ENCODE measurements at regions not wholly inside any gene's neighbourhood (a gene's known extent, or its start where the extent isn't known, plus 50 kb on each side); places are given as distances from the start of the nearest gene placed in this dataset.

GRCh38 chr4:157908031-157908430 lies 264.8 kb downstream of the GASK1B start:
- Histone ChIP-seq H3K27ac (no peak overlapping the region), H3K4me1 (no peaks in the 10 kb centered on the region), H3K36me3 (no peaks in the 10 kb centered on the region), H3K4me3 (no peak overlapping the region), H3K9me3 (no peaks in the 10 kb centered on the region), H3K27me3 (no peaks in the 10 kb centered on the region)
- intact Hi-C loops (cut with DNase I; ENCODE audit: low total_unique reads), result no loop called here
- no peak for DNase-seq
- no peak for TF ChIP-seq CTCF (IDR thresholded peaks at IDR 0.05)

GRCh38 chr4:157907226-157907946 lies 265.4 kb downstream of the GASK1B start:
- no peaks in the 10 kb centered on the region for H3K4me1 ChIP-seq
- H3K27ac ChIP-seq, result no peak overlapping the region
- no peak for DNase-seq
- no peaks in the 10 kb centered on the region for H3K27me3 ChIP-seq
- TF ChIP-seq CTCF (IDR thresholded peaks at IDR 0.05), result no peak
- no peaks in the 10 kb centered on the region for H3K36me3 ChIP-seq
- H3K9me3 ChIP-seq, result no peaks in the 10 kb centered on the region
- intact Hi-C loops (cut with DNase I; ENCODE audit: low total_unique reads), result no loop called here
- H3K4me3 ChIP-seq, result no peak overlapping the region

GRCh38 chr4:157898836-157899605 lies 273.8 kb downstream of the GASK1B start:
- DNase-seq, result no peak

GRCh38 chr4:157897855-157898370 lies 274.9 kb downstream of the GASK1B start:
- DNase-seq, result no peak
- intact Hi-C loops (cut with DNase I; ENCODE audit: low total_unique reads), result no loop called here
- H3K36me3 ChIP-seq, result no peaks in the 10 kb centered on the region
- H3K9me3 ChIP-seq, result peaks cover 0 to 6% (median 0%) of the 10 kb centered on the region in 3 donors
- no peak overlapping the region for H3K27ac ChIP-seq
- no peak for TF ChIP-seq CTCF (IDR thresholded peaks at IDR 0.05)
- H3K4me3 ChIP-seq, result no peak overlapping the region
- peaks cover 0 to 11% (median 0%) of the 10 kb centered on the region in 4 donors for H3K4me1 ChIP-seq
- H3K27me3 ChIP-seq, result no peaks in the 10 kb centered on the region

More at GRCh38 chr4:157898836-157899605, 273.8 kb downstream of the GASK1B start:
- Histone ChIP-seq H3K27ac (no peak overlapping the region), H3K36me3 (no peaks in the 10 kb centered on the region), H3K9me3 (peaks cover 0 to 6% (median 0%) of the 10 kb centered on the region in 3 donors), H3K27me3 (no peaks in the 10 kb centered on the region), H3K4me1 (peaks cover 0 to 11% (median 0%) of the 10 kb centered on the region in 4 donors), H3K4me3 (no peak overlapping the region)
- intact Hi-C loops (cut with DNase I; ENCODE audit: low total_unique reads), result no loop called here
- no peak for TF ChIP-seq CTCF (IDR thresholded peaks at IDR 0.05)

- no peak for TF ChIP-seq CTCF (IDR thresholded peaks at IDR 0.05)
- H3K4me1 ChIP-seq, result peaks cover 0 to 11% (median 0%) of the 10 kb centered on the region in 4 donors
- no peaks in the 10 kb centered on the region for H3K36me3 ChIP-seq
- H3K27me3 ChIP-seq, result no peaks in the 10 kb centered on the region
- no peak for DNase-seq
- intact Hi-C loops (cut with DNase I; ENCODE audit: low total_unique reads), result no loop called here
- H3K4me3 ChIP-seq, result no peak overlapping the region
- H3K27ac ChIP-seq, result no peak overlapping the region
- H3K9me3 ChIP-seq, result peaks cover 0 to 5% (median 0%) of the 10 kb centered on the region in 3 donors
Measured at GRCh38 chr4:157896726-157897125, 276.1 kb downstream of the GASK1B start.

Measured in tibial artery (tissue), 4 donors.